UCSD-AML1 (cell line): ENCODE measurements at regions not wholly inside any gene's neighbourhood (a gene's known extent, or its start where the extent isn't known, plus 50 kb on each side); places are given as distances from the start of the nearest gene placed in this dataset.

Experiments
- DNase-seq: peaks from one replicate; lab custom pipeline; 2025; ENCODE audit not compliant: unreplicated experiment; lab: John Stamatoyannopoulos, UW

DNA sequence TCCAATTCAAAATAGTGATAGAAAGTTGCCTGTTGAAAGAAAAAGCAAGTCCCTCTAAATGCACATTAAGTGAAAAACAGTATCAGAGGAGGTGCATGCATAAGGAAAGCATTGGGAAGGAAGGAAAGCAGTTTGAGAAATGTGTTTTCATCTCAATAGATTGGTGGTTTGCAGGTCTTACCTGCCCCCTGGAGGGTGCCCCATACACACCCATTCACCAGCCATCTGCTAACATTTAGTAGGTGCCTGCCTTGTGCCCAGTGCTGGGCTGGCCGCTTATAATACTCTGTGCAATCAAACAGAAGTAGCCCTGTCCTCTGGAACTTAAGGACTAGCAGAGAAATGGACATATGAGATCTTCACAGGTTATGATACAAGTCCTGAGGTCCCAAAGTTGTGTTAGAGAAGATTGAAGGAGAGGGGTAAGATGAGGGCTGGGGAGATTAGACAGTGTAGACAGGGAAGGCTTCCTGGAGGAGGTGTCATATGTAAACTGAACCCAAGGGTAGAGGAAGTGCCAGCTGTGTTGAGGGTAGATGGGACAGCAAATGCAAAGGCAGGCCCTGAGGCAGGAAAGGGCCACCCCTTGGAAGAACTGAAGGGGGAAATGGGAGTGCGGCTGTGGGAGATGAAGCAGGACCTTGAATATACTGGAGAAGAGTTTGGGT, 184.2 kb downstream of the MN1 start:
- no peak for DNase-seq

GRCh38 chr22:27620367-27621154, 181.0 kb downstream of the MN1 start:
- DNase-seq, result no peak

GRCh38 chr22:27621486-27622070, 180.0 kb downstream of the MN1 start:
- DNase-seq, result no peak

DNA sequence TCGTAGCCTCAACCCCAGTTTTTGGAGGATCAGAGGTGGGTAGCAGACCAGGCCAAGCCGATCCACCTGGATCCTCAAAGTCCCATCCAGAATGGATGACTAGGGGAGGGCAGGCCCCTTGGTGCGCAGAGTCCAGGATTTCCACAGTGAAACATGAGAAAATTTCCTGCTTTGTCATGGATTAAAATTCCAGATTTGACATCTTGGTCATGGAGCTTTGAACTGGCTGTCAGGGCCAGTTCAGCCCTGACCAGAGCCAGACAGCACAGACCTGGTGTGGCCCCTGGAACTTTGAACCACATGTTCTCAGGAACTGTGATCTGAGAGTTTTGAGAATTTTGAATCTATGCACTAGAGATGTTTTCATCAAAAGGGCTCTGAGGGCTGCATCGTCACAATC, 177.5 kb downstream of the MN1 start:
- no peak for DNase-seq

DNA sequence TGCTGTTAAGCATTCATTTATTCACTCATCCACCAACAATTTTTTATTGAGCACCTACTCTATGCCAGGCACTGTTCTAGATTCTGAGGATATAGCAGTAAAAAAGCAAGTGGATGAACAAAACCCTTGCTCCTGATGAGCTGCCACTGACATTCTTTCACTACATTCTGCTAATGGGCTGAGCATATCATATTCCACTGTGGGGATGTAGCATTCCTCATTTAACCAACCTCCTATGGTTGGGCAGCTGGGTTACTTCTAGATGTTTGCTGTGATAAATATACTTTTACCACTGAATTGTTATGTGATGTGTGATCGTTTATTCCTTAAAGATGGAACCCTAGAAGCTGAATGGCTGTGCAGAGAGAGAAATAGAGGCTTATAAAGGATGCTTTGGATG, 176.9 kb downstream of the MN1 start:
- no peak for DNase-seq

DNA sequence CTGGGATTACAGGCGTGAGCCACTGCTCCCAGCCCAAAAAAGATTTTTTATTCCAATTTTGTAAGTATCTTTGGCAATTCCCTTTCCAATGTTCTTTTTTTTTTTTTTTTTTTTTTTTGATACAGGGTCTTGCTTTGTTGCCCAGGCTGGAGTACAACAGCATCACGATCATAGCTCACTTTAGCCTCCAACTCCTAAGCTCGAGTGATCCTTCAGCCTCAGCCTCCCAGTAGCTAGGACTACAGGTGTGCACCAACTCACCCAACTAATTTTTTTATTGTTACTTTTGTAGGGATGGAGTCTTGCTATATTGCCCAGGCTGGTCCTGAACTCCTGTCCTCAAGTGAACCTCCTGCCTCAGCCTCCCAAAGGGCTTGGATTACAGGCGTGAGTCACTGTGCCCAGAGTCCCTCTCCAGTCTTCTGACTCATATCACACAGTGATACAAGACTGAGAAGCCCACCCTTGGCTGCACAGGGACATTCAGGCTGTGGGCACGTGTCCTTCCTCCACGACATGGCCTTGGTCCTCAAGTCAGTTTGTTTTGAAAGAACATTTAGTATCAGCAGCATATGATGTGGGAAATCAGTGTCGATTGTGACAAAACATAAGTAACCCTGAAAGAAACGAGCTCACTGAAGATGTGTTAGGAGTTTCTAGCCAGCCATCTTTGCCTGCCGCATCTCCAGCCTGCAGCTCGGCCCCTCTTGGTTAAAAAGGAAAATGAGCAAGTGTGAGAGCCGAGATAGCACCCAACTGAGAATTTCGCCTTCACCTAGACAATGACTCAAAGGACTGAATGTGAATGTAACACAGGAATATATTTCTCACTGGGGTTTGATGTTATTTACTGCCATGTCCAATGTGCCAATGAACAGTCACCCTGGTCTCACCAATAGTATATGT, 175.5 kb downstream of the MN1 start:
- DNase-seq, result no peak

DNA sequence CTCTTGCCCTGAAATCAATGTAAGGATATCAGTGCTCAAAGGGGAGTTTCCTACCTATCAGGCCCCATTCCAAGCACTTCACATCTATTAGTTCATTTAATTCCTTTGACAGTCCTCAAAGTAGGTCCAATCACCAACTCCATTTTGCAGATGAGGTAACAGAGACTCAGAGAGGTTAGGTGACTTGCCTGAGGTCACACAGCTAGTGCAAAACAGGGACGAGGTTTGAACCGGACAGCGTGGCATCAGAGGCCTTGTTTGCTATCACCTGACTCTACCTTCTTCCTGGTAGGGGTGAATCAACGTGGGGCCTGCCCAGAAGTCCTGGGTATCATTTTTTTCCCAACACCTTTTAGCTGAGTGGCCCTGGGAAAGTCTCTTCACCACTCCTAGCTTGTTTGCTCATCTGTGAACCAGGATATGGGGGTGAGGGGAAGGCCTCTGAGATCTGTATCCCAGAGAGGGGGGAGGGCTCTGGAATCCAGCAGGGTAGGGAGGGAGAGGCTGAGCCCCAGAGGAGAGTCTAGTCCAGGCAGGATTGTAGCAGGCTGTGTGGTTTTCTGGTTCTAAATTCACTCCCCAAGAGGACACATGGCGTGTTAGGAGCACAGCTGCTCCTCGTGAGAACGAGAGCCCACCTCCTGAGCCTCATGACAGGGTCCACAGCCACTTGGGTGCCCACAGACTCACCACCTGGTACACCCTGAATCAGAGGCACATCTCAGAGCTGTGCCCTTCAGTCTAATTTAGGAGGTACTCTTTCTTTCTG, 174.7 kb downstream of the MN1 start:
- DNase-seq, result no peak

DNA sequence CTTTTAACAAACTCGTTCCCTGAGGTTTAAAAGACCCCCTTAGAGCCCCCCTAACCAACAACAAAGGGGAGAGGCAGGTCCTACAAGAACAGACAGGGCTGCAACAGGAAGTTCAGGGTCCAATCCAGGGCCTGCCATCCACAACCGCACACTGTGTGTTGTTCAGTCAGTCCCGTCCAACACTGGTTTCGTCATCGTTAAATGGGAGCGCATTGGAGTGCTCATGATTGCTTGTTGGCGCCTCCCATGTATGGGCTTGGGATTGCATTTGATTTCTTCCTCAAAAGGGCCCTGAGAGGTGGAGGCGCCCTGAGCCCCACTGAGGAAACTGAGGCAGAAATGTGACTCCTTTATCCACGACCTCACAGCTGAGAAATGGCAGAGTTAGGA, 174.1 kb downstream of the MN1 start:
- DNase-seq, result no peak

DNA sequence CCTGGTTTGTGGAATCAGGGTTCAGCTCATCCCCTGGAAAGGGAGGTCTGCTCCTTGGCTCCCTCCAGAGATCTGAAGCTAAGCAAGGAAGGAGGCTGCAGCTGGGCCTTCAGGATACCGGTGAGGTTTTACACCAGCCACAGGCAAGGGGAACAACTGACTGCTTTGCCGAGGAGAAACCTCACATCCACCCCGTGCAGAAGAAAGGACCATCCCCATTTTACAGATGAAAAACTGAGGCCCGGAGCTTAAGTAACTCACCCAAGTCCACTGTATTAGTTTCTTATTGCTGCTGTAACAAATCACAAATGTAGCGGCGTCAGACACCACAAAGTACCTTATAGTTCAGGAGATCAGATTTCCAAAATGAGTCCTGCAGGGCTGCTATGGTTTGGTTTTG, 173.7 kb downstream of the MN1 start:
- DNase-seq, result no peak

DNA sequence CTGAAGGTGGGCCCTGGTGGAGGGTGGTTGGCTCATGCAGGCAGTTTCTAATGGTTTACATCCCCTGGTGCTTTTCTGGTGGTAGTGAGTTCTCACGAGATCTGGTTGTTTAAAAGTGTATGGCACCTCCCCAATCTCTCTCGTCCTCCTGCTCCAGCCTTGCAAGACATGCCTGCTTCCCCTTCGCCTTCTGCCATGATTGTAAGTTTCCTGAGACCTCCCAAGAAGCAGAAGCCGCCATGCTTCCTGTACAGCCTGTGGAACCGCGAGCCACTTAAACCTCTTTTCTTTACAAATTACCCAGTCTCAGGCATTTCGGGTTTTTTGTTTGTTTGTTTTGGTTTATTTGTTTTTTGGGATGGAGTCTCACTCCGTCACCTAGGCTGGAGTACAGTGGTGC, 173.2 kb downstream of the MN1 start:
- no peak for DNase-seq

GRCh38 chr22:27628891-27629631, 172.5 kb downstream of the MN1 start:
- no peak for DNase-seq

- DNase-seq, result no peak
These were observed 171.5 kb downstream of the MN1 start for GRCh38 chr22:27629908-27630673.

DNA sequence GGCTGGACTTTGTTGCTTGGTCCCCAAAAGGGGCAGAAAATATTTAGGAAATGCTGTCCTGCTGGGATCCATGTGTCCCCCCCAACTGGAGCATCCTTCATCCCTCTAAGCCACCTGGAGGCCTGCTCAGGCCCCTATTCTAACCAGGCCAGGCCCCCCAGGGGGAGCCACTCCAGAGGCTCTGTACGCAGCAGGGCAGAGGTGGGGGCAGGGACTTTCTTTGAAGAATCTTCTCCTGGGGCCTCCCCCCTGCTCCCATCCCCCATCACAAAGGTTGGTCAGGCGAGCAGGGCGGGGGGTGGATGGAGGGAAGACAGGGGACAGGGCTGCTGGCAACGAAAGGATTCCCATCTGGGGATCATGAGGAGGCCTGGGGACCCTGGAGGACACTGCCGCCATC, 170.8 kb downstream of the MN1 start:
- DNase-seq, result no peak

GRCh38 chr22:27631641-27632040, 169.9 kb downstream of the MN1 start:
- no peak for DNase-seq

GRCh38 chr22:27632451-27633295, 168.9 kb downstream of the MN1 start:
- no peak for DNase-seq

DNA sequence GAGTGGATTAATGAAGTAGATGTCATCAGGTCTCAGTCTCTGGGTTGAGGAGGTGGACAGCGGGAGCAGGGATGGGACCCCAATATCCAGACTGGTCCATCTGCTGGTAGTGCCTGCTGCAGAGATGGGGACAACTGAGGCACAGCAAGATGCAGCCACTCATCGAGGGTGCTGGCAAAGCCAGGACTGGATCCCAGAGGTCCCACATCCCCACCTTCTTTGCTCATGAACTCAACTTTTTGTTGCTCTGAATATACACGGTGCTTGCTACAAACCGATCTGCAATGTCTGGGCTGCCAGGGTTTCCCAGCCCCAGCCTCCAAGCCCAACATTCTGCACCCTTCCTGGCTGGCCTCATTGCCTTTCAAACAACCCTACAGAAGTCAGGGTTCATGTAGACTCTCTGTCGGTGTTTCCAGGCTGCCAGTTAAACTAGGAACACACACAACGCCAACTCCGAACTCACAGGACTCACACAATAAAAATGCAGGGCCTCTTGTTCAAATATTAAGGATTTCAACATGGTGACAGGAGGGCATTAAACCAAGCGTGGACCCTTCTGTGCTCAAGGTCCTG, 168.2 kb downstream of the MN1 start:
- no peak for DNase-seq

DNA sequence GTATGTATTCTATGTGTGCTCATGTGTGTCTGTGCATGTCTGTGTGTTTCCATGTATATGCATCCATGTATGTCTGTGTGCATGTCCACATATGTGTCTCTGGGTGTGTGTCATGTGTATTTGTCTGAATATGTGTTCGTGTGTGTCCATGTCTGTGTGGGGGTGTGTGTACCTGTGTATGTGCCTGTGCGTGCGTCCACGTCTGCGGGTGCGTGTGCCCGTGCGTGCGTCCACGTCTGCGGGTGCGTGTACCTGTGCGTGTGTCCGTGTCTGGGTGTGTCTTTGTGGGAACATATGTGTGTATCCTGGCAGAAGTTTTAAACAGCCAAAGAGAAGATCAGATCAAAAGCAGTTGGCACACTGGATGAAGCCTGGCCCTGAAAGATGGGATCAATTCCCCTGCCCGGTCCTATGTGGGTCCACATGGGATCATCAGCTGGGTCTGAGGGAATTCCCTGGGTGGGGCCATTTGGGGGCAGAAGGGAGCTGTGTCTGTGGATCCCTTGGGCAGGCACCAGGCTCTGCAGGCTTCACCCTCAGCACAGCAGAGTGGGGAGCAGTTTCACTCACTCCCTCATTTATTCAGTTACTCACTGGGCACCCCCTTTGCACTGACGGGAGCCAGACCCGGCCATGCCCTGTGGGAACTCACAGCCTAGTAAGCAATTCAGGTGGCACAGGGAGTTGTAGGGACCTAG, 167.4 kb downstream of the MN1 start:
- DNase-seq, result no peak
